Lower lobe of right lung (tissue), 2 donors: ENCODE measurements at regions not wholly inside any gene's neighbourhood (a gene's known extent, or its start where the extent isn't known, plus 50 kb on each side); places are given as distances from the start of the nearest gene placed in this dataset.

Source experiments
- ATAC-seq, 2 donors: fragments of 200-7000 bp; cut with Tn5 transposase; one replicate each; pipeline ENCODE4 v1.9.1; 2020 to 2022; ENCODE audit warnings: mild to moderate bottlenecking in 2 of 2, moderate library complexity in 2 of 2
- DNase-seq: peaks from one replicate; pipeline ENCODE4 v3.0.0-alpha.2; 2020
- H3K27ac ChIP-seq: fragments of 200-600 bp; one replicate; pipeline ENCODE4 v1.8.0; 2022
- H3K27me3 ChIP-seq: fragments of 200-600 bp; one replicate; pipeline ENCODE4 v1.8.0; 2022; ENCODE audit warnings: low read depth
- H3K36me3 ChIP-seq: fragments of 200-600 bp; one replicate; pipeline ENCODE4 v1.8.0; 2022; ENCODE audit warnings: mild to moderate bottlenecking
- H3K4me1 ChIP-seq: fragments of 200-600 bp; one replicate; pipeline ENCODE4 v1.8.0; 2022
- H3K4me3 ChIP-seq: fragments of 200-600 bp; one replicate; pipeline ENCODE4 v1.8.0; 2022; ENCODE audit warnings: mild to moderate bottlenecking
- H3K9me3 ChIP-seq: fragments of 200-600 bp; one replicate; pipeline ENCODE4 v1.8.0; 2022
- CTCF ChIP-seq: fragments of 200-600 bp; IDR thresholded peaks from one replicate; pipeline ENCODE4 v1.8.0; 2022; ENCODE audit warnings: antibody characterized with exemption, mild to moderate bottlenecking
- intact Hi-C: fragments of 100-400 bp; cut with DNase I; formaldehyde crosslinking; loops from one replicate; pipeline ENCODE4 v1.11.0; 2022
- donor health status: DM: no; HTN: yes; CAD: no; lungs with severe emphysema.

- no peak for DNase-seq
- Histone ChIP-seq H3K4me1 (no peaks in the 10 kb centered on the region), H3K9me3 (no peaks in the 10 kb centered on the region), H3K27ac (no peak overlapping the region), H3K36me3 (no peaks in the 10 kb centered on the region), H3K27me3 (no peaks in the 10 kb centered on the region), H3K4me3 (no peak overlapping the region)
- no peak for ATAC-seq
- TF ChIP-seq CTCF = no peak
- intact Hi-C loops = no loop called here
These were observed 200.0 kb upstream of the CFAP20DC start for GRCh38 chr3:59249698-59250361.

GRCh38 chr3:59249004-59249403, 199.2 kb upstream of the CFAP20DC start:
- Histone ChIP-seq H3K36me3 (no peaks in the 10 kb centered on the region), H3K27me3 (no peaks in the 10 kb centered on the region), H3K27ac (no peak overlapping the region), H3K4me1 (no peaks in the 10 kb centered on the region), H3K9me3 (no peaks in the 10 kb centered on the region), H3K4me3 (no peak overlapping the region)
- intact Hi-C loops = no loop called here
- no peak for TF ChIP-seq CTCF
- ATAC-seq (no peak), DNase-seq (no peak)

- TF ChIP-seq CTCF = no peak
- DNase-seq (no peak), ATAC-seq (no peak)
- Histone ChIP-seq H3K27ac (no peak overlapping the region), H3K9me3 (no peaks in the 10 kb centered on the region), H3K36me3 (no peaks in the 10 kb centered on the region), H3K27me3 (no peaks in the 10 kb centered on the region), H3K4me3 (no peak overlapping the region), H3K4me1 (no peaks in the 10 kb centered on the region)
- intact Hi-C loops = no loop called here
These were observed 197.6 kb upstream of the CFAP20DC start for GRCh38 chr3:59247402-59247841.

- intact Hi-C loops = no loop called here
- Histone ChIP-seq H3K4me1 (no peaks in the 10 kb centered on the region), H3K27ac (no peak overlapping the region), H3K4me3 (no peak overlapping the region), H3K36me3 (no peaks in the 10 kb centered on the region), H3K27me3 (no peaks in the 10 kb centered on the region), H3K9me3 (no peaks in the 10 kb centered on the region)
- TF ChIP-seq CTCF = no peak
- DNase-seq = no peak
- ATAC-seq = no peak
These were observed 197.0 kb upstream of the CFAP20DC start for GRCh38 chr3:59246719-59247401.

- H3K4me3 ChIP-seq = no peak overlapping the region
- no peak for TF ChIP-seq CTCF
- intact Hi-C loops = no loop called here
- H3K27me3 ChIP-seq = no peaks in the 10 kb centered on the region
- H3K27ac ChIP-seq = no peak overlapping the region
- DNase-seq (no peak), ATAC-seq (no peak)
- H3K4me1 ChIP-seq = no peaks in the 10 kb centered on the region
- H3K9me3 ChIP-seq = no peaks in the 10 kb centered on the region
- H3K36me3 ChIP-seq = no peaks in the 10 kb centered on the region
These were observed 196.2 kb upstream of the CFAP20DC start for GRCh38 chr3:59245859-59246501.
